GM12865 (cell line): ENCODE measurements at regions not wholly inside any gene's neighbourhood (a gene's known extent, or its start where the extent isn't known, plus 50 kb on each side); places are given as distances from the start of the nearest gene placed in this dataset.

Experiments
- DNase-seq: peaks from one replicate; pipeline ENCODE4 v3.0.0; 2010; ENCODE audit warnings: low read depth
- H3K4me3 ChIP-seq: 2 replicates; pipeline ENCODE4 v1.5.1; 2011; ENCODE audit warnings: mild to moderate bottlenecking, low read depth, low read length, control low read depth
- CTCF ChIP-seq: IDR thresholded peaks from 2 replicates; pipeline ENCODE4 v1.5.1; 2011; ENCODE audit warnings: low read length, control low read depth, low read depth, inconsistent platforms; ENCODE audit not compliant: insufficient read depth; ENCODE audit errors: missing control alignments

GRCh38 chr11:29438815-29439214 lies 578.0 kb downstream of the KCNA4 start:
- no peak for TF ChIP-seq CTCF
- DNase-seq = no peak
- no peak overlapping the region for H3K4me3 ChIP-seq

GRCh38 chr11:29435421-29435820 lies 581.4 kb downstream of the KCNA4 start:
- no peak for DNase-seq
- no peak for TF ChIP-seq CTCF
- no peak overlapping the region for H3K4me3 ChIP-seq

GRCh38 chr11:29432719-29433325 lies 584.0 kb downstream of the KCNA4 start:
- DNase-seq = peak; percentile 2
- TF ChIP-seq CTCF = peak; percentile 28

GRCh38 chr11:29405305-29405704 lies 611.5 kb downstream of the KCNA4 start:
- H3K4me3 ChIP-seq = no peak overlapping the region
- no peak for TF ChIP-seq CTCF
- DNase-seq = no peak

More at GRCh38 chr11:29432719-29433325, 584.0 kb downstream of the KCNA4 start:
- no peak overlapping the region for H3K4me3 ChIP-seq

- no peak overlapping the region for H3K4me3 ChIP-seq
- no peak for TF ChIP-seq CTCF
- peak; percentile 14 for DNase-seq
Observed at GRCh38 chr11:29395555-29396072, 621.2 kb downstream of the KCNA4 start.

GRCh38 chr11:29389793-29390192 lies 627.0 kb downstream of the KCNA4 start:
- no peak for DNase-seq
- no peak overlapping the region for H3K4me3 ChIP-seq
- no peak for TF ChIP-seq CTCF

GRCh38 chr11:29373725-29374124 lies 643.1 kb downstream of the KCNA4 start:
- no peak overlapping the region for H3K4me3 ChIP-seq
- no peak for DNase-seq
- TF ChIP-seq CTCF = no peak
